NCI-H2029 treated with DMSO at 0.1 percent for 48 hours (cell line): ENCODE measurements at regions not wholly inside any gene's neighbourhood (a gene's known extent, or its start where the extent isn't known, plus 50 kb on each side); places are given as distances from the start of the nearest gene placed in this dataset.
"Not testable (repeated sequence)": the region's sequence is repeated elsewhere in the genome, so short reads cannot be mapped to it uniquely, and the experiment has no call there.

Source experiments
- DNase-seq: peaks from one replicate; lab custom pipeline; 2025; lab: John Stamatoyannopoulos, UW

- no peak for DNase-seq
Measured at GRCh38 chr16:29310852-29311314, 95.6 kb downstream of the NPIPB11 start.

DNA sequence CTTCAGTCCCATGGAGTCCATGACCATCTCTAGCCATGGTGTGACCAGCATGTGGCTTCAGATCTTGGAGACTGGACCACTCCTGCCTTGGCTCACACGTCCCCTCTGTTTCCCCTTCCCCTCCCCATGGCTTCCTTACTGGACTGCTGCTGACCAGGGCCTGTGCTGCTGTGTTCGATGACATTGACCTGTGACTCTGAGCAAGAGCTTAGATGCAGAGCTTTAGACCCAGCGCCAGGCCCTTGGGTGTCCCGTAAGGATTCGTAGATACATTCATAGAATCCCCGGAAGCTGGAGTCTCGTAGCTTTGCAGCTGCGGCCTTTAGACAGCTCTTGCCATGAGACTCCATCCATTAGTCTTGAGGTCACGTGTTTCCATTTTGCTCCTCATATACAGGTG is 96.3 kb downstream of the NPIPB11 start:
- not testable (repeated sequence) for DNase-seq

GRCh38 chr16:29309601-29310000 is 96.9 kb downstream of the NPIPB11 start:
- not testable (repeated sequence) for DNase-seq

DNA sequence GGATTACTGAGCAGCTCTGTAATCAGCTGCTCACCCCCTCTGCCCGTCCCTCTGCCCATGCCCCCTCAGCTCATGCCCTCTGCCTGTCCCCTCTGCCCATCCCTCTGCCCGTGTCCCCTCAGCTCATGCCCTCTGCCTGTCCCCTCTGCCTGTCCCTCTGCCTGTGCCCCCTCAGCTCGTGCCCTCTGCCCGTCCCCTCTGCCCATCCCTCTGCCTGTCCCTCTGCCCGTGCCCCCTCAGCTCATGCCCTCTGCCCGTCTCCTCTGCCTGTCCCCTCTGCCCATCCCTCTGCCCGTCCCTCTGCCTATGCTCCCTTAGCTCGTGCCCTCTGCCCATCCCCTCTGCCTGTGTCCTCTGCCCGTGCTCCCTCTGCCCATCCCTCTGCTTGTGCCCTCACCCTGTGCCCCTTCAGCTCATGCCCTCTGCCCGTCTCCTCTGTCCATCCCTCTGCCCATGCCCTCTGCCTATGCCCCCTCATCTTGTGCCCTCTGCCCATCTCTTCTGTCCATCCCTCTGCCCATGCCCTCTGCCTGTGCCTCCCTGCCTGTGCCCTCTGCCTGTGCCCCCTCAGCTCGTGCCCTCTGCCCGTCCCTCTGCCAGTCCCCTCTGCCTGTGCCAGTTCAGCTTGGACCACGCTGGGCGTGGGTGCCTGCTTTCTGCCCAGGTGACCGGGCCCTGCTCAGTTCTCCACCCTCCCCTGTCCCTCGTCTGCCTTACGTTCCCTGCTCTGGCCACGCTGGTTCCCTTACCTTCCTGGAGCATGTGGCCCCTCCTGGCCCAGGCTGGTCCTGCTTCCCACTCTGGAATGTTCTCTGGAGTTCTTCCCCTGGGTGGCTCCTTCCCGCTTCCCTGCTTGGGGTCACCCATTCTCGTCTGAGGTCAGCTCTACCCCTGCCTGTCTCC is 97.6 kb downstream of the NPIPB11 start:
- no peak for DNase-seq

DNA sequence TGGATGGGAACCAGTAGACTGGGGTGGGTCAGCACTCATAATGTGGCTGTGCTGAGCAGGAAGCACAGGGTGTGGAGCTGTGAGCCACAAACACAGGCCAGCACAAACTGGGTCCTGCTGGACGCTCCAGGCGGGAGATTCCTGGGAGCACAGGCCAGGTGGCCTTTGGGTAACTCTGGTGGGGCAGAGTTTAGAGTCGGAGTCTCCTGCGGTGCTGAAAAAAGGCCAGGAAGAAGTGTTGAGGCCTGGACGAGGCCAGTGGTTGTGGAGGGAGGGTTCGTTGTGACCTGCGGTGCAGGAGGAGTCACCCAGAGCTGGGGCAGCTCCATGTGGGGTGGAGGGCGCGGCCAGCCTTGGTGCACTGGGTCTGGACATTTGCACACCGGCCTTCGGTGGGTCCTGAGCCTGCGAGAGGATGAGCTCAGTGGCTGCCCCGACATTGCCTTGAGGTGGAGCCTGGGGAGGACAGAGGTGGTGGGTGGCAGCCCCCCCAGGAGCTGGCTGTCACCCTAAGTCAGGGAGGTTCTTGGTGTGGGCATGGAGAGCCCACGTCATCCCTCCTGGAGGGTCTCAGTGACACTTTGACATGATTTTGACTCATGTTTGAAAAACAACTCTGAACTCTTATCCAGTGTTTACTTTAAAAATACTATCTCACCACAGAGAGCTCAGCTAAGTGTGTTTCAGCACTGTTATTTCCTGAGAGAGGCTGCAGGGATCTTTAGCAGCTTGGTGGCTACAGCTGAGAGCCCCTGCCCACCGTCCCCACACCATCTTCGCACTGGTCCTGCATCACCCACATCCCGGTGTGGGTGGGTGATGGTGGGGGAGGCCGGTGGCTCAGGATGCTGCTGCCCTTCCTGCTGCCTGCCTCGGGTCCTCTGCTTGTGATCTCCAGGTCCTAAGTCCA is 98.7 kb downstream of the NPIPB11 start:
- DNase-seq, result no peak

DNA sequence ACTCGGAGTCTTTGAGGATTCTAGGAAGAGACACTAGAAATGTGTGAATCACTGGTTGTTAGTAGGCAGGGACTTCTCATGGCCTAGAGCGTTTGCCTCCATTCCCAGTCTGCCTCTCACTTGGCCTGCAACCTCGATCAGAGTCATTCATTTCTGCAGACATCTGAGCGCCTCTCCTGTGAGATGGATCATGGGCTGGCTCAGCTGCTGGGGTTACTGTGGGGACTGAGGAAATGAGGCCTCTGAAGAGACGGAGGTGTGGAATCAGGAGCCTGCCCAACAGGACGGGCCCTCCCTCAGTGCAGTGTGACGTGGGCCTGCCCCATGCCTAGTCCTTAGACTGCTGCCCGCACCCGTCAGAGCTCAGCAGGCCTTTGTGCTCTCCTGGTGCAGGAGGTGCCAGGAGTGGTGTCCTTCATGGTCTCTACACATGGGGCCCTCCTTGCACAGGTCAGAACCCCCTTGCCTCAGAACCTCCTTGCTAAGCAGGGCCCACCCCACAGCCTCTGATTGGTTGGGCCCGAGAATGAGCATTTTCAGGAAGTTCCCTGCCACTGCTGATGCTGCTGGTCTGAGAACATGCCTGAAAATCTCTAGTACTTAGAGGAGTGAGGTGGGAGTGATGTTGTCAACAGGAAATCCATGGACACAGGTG is 99.4 kb downstream of the NPIPB11 start:
- DNase-seq, result no peak

DNA sequence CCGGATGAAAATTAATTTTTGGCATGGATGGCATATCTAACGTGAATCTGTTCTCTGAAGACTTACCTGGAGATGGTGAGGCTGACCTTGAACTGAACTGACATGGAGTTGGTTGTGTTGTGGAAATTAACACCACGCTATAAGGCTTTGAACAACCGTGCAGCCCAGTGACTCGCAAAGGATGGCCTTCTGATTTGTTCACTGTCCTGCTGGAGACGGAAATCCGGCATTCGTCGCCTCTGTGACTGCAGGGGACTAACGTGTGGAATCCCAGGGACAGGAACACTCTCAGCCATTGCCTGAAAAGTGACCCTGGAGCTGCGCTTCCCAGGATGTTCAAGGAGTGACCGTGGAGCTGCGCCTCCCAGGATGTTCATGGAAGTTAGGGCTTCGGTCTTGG is 100.3 kb downstream of the NPIPB11 start:
- no peak for DNase-seq

- not testable (repeated sequence) for DNase-seq
Measured at GRCh38 chr16:29305018-29305417, 101.5 kb downstream of the NPIPB11 start.

DNA sequence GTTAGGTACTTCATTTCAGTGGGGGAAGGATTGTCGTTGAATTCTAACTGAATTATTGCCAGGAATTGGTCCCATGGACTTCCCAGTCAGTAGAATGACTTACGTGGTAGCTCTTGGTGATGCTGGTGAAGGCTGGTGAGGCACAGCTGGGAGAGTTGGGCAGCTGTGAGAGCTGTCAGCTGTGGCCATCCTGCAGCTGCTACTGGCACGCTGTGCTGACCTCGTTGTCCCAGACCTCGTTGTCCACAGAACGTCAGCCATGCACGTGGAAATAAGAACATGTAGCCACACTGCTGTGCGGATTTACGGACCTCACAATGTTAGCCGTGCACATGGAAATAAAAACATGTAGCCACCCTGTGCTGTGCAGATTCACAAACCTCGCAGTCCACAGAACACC is 102.3 kb downstream of the NPIPB11 start:
- no peak for DNase-seq

- no peak for DNase-seq
Measured at GRCh38 chr16:29303520-29303919, 103.0 kb downstream of the NPIPB11 start.

DNA sequence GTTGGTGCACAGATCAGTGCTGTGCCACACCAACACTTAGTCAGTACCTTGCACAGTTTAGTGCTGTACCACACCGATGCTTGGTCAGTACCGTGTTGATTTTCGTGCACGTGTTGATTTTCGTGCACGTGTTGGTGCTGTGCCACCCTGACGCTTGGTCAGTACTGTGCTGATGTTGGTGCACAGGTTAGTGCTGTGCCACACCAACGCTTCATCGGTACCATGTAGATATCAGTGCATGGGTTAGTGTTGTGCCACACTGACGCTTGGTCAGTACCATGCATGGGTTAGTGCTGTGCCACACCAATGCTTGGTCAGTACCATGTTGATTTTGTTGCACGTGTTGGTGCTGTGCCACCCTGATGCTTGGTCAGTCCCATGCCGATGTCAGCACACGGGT is 103.5 kb downstream of the NPIPB11 start:
- DNase-seq, result no peak

DNA sequence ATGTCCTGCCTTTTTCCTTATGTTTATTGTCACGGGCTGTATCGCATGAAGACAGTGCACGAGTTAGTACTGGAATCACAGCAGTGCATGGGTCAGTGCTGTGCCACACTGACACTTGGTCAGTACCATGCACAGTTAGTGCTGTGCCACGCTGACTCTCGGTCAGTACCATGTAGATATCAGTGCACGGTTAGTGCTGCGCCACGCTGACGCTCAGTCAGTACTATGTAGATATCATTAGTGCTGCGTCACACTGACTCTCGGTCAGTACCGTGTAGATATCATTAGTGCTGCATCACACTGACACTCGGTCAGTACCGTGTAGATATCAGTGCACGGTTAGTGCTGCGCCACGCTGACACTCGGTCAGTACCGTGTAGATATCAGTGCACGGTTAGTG is 104.1 kb downstream of the NPIPB11 start:
- DNase-seq, result not testable (repeated sequence)

DNA sequence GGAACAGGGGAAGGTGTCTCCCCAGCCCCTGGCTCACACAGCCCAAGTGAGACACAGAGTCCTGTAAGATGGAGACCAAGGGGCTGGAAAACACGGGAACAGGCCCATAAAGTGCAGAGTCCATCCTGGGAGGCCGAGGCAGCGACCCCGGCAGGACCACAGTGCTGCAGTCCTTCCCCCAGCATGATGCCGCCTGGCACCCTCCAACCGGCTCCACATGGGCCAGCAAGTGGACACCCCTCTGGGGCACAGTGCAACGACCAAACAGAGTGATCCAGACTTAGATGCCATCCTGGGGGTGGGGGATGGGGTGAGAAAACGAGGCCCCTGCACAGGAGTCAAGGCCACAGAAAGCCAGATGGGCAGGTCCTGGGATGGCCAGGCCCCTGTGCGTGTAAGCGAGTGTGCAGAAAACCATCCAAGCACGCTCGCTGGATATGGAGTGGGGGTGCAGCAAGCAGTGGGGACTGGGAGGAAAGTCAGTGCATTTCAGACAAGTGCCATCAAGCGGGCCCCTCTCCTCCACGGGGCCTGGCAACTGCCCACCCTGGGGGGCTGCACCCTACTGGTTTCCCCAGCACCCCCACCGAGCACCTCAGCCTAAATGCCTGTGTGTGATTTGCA is 104.7 kb downstream of the NPIPB11 start:
- not testable (repeated sequence) for DNase-seq

- not testable (repeated sequence) for DNase-seq
Measured at GRCh38 chr16:29300541-29301535, 105.7 kb downstream of the NPIPB11 start.

DNA sequence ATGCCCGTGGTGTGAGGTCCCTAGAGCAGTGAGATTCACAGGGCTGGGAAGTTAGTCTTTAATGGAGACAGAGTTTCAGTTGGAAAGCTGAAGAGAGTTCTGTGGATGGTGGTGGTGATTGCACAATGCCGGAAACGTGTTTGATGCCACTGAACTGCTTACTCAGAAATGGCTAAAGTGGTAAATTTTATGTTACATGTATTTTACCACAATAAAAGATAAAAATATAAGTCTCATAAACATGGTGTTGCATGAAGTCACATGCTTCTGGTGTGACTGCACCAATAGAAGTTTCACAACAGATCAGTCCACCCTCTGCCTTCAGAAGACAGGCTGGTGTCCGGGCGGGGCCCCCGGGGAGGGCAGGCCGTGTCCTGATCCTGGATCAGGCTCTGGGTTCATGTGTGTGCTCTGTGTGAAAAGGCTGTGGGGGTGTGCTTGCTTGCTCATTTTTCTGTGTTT is 106.5 kb downstream of the NPIPB11 start:
- not testable (repeated sequence) for DNase-seq

DNA sequence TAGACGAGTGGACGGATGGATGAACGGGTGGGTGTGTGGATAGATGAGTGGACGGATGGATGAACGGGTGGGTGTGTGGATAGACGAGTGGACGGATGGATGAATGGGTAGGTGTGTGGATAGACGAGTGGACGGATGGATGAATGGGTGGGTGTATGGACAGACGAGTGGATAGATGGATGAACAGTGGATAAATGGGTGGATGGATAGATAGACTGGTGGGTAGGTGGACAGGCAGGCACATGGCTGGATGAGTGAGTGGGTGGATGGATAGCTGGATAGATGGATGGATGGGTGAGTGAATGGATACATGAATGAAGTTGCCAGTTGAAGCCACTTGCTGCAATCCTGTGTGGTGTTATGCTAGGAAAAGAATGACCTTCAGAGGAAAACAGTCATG is 107.5 kb downstream of the NPIPB11 start:
- not testable (repeated sequence) for DNase-seq

DNA sequence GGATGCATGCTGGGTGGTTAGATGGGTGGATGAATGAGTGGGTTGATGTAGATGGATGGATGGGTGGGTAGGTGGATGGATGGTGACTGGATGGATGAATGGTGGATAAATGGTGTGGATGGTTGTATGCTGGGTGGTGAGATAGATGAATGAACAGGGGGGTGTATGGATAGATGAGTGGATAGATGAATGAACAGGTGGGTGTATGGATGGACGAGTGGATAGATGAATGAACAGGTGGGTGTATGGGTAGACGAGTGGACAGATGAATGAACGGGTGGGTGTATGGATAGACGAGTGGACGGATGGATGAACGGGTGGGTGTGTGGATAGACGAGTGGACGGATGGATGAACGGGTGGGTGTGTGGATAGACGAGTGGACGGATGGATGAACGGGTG is 108.2 kb downstream of the NPIPB11 start:
- not testable (repeated sequence) for DNase-seq

DNA sequence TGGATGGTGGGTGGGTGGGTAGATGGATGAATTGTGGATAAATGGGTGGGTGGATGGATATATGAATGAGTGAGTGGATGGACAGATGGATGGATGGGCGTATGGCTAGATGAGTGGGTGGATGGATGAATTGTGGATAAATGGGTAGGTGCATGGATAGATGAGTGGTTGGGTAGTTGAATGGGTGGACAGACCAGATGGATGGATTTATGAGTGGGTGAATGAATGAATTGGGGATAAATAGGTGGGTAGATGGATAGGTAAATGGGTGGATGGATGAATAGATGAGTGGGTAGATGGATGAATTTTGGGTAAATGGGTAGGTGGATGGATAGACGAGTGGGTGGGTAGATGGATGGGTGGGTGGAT is 108.7 kb downstream of the NPIPB11 start:
- not testable (repeated sequence) for DNase-seq

- DNase-seq, result not testable (repeated sequence)
Measured at GRCh38 chr16:29297144-29297808, 109.2 kb downstream of the NPIPB11 start.

GRCh38 chr16:29296176-29296575 is 110.3 kb downstream of the NPIPB11 start:
- DNase-seq, result not testable (repeated sequence)
